Fibroblast of lung (primary cell): ENCODE measurements at regions not wholly inside any gene's neighbourhood (a gene's known extent, or its start where the extent isn't known, plus 50 kb on each side); places are given as distances from the start of the nearest gene placed in this dataset.

Experiments used
- EZH2 ChIP-seq: IDR thresholded peaks from 2 replicates; pipeline ENCODE4 v1.5.1; 2012; ENCODE audit warnings: low read length, control low read depth, mild to moderate bottlenecking; ENCODE audit errors: missing control alignments
- TF ChIP-seq, protein P1 (sequence below), 2 donors: IDR thresholded peaks in 1 of 2; conservative IDR thresholded peaks in 1 of 2; 1 replicate in 1 of 2; 2 replicates in 1 of 2; pipeline ENCODE4 v1.5.1; 2011 to 2012; ENCODE audit warnings: low read length in 2 of 2, control low read depth in 1 of 2, inconsistent platforms in 1 of 2, low read depth in 1 of 2, mild to moderate bottlenecking in 1 of 2

DNA sequence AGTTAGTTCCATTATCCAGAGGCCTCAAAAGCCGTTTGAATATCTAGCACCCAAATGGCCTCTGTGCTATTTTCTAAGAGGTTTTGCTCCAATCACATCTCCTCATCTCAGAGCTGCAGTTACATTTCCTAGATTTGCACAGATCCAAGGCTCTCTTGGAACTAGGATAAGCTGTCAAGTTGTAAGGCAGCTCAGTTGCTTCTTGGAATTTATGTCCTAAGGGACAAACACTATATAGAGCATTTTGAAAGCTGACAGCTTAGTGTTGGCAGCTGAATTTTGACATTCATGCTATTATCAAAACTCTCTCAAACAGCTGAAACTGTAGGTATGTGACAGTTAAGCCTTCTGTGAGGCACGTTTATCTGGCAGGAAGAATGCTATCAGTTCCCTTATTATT lies 97.0 kb downstream of the MACIR start:
- TF ChIP-seq, protein P1, sequence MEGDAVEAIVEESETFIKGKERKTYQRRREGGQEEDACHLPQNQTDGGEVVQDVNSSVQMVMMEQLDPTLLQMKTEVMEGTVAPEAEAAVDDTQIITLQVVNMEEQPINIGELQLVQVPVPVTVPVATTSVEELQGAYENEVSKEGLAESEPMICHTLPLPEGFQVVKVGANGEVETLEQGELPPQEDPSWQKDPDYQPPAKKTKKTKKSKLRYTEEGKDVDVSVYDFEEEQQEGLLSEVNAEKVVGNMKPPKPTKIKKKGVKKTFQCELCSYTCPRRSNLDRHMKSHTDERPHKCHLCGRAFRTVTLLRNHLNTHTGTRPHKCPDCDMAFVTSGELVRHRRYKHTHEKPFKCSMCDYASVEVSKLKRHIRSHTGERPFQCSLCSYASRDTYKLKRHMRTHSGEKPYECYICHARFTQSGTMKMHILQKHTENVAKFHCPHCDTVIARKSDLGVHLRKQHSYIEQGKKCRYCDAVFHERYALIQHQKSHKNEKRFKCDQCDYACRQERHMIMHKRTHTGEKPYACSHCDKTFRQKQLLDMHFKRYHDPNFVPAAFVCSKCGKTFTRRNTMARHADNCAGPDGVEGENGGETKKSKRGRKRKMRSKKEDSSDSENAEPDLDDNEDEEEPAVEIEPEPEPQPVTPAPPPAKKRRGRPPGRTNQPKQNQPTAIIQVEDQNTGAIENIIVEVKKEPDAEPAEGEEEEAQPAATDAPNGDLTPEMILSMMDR (conservative IDR thresholded peaks at IDR 0.05 in 1 of 2, IDR thresholded peaks at IDR 0.05 in 1 of 2; ENCODE audit: low read depth in 1 of 2, low read length in 2 of 2): no peak
- TF ChIP-seq EZH2: no peak
